ENCODE measurements at regions not wholly inside any gene's neighbourhood (a gene's known extent, or its start where the extent isn't known, plus 50 kb on each side); places are given as distances from the start of the nearest gene placed in this dataset.

DNA sequence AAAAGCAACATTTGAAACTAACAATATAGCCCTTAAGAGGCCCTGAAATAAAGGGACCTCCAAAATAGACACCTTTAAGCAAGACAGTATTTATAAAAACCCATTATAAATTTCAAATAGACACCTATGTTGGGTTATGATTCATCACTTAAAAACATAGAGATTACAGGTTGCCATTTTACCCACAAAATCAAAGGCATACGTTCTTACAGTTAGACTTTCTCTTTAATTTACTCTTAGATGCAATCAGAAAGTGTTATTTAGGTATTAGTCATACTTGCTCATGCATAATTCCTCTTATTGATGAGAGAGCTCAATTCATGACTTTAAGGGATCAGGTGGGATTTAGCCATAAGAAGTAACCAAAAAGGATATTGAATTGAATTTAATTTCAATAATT is 51.5 kb upstream of the TMEM200A start:
- Histone ChIP-seq H3K4me1 (ENCODE audit: control insufficient read depth in 1 of 2, insufficient read depth in 2 of 2, low read length in 2 of 2) (no peaks in the 10 kb centered on the region), H3K27ac (ENCODE audit: low read length) (no peak overlapping the region), H3K27me3 (ENCODE audit: low read depth, low read length) (no peaks in the 10 kb centered on the region), H3K9me3 (ENCODE audit: control insufficient read depth in 1 of 2, low read length in 2 of 2) (no peaks in the 10 kb centered on the region), H3K36me3 (ENCODE audit: control insufficient read depth in 1 of 2, insufficient read depth in 2 of 2, low read length in 2 of 2) (no peaks in the 10 kb centered on the region), H3K4me3 (ENCODE audit: low read depth in 1 of 2, low read length in 2 of 2) (no peak overlapping the region)

DNA sequence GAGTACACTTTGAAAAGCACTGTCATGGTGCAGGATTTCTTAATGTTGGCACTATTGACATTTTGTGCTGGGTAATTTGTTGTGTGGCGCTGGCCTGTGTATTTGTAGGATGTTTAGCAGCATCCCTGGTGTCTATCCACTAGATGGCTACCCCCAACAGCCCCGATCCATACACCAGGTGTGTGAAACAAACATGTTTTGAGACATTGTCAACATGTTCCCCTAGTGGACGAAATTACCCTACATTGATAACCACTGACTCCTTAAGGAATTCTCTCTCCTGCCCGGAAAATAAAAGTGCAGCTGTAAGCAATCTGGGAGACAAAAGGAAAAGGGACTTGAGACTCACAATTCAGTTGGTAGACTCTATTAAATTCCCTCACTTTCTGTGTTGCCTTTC is 52.6 kb upstream of the TMEM200A start:
- H3K36me3 ChIP-seq (ENCODE audit: control insufficient read depth in 1 of 2, insufficient read depth in 2 of 2, low read length in 2 of 2): no peaks in the 10 kb centered on the region
- H3K4me1 ChIP-seq (ENCODE audit: control insufficient read depth in 1 of 2, insufficient read depth in 2 of 2, low read length in 2 of 2): no peaks in the 10 kb centered on the region
- no peak overlapping the region for H3K27ac ChIP-seq (ENCODE audit: low read length)
- no peaks in the 10 kb centered on the region for H3K9me3 ChIP-seq (ENCODE audit: control insufficient read depth in 1 of 2, low read length in 2 of 2)
- H3K27me3 ChIP-seq (ENCODE audit: low read depth, low read length): no peaks in the 10 kb centered on the region
- no peak overlapping the region for H3K4me3 ChIP-seq (ENCODE audit: low read depth in 1 of 2, low read length in 2 of 2)

DNA sequence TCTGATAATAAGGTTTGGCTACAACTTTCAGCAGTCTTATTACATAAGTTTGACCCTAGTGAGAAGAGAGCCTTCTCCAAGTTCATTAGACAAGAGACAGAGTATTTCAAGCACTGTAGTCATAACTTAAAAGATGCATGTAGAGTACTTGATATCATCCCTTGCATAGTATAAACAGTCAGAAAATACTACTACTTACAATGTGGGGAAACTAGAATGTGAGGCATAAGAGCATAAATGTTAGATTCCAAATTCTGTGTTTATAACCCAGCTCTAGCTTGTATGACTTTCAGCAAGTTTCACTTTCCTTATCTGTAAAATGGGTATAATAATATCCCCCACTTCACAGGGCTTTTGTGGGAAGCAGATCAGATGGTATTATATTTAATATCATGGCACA is 56.8 kb upstream of the TMEM200A start:
- Histone ChIP-seq H3K27me3 (ENCODE audit: low read depth, low read length) (no peaks in the 10 kb centered on the region), H3K9me3 (ENCODE audit: control insufficient read depth in 1 of 2, low read length in 2 of 2) (no peaks in the 10 kb centered on the region), H3K27ac (ENCODE audit: low read length) (no peak overlapping the region), H3K4me1 (ENCODE audit: control insufficient read depth in 1 of 2, insufficient read depth in 2 of 2, low read length in 2 of 2) (no peaks in the 10 kb centered on the region), H3K36me3 (ENCODE audit: control insufficient read depth in 1 of 2, insufficient read depth in 2 of 2, low read length in 2 of 2) (no peaks in the 10 kb centered on the region), H3K4me3 (ENCODE audit: low read depth in 1 of 2, low read length in 2 of 2) (no peak overlapping the region)

DNA sequence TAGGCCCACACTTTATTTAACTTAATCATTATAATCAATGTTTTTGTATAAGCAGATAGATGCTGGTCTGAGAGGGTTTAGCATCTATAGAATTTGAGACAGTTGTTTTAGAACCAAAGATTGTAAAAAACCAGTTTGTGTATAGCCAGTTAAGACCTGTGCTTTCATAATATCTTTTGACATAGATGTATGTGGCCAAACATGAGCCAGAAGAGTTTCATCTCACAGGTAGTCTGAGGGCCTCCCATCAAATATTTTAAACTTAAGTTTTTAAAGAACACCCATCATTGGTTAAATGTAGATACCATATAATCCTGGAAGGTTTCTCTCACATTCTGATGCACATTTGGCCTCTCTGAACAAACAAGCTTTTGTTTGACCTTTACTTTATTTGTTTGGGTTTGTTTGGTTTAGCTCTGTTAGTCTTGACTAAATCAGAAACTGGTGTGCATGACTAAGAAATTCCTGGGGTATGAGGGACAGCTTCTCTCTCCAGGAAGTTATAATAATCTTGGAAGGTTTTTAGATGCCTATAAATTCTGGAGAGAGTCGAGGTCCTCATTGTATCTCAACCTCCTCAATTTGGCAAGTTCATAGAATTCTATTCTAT is 58.0 kb upstream of the TMEM200A start:
- Histone ChIP-seq H3K9me3 (ENCODE audit: control insufficient read depth in 1 of 2, low read length in 2 of 2) (no peaks in the 10 kb centered on the region), H3K27me3 (ENCODE audit: low read depth, low read length) (no peaks in the 10 kb centered on the region), H3K36me3 (ENCODE audit: control insufficient read depth in 1 of 2, insufficient read depth in 2 of 2, low read length in 2 of 2) (no peaks in the 10 kb centered on the region), H3K4me1 (ENCODE audit: control insufficient read depth in 1 of 2, insufficient read depth in 2 of 2, low read length in 2 of 2) (no peaks in the 10 kb centered on the region), H3K4me3 (ENCODE audit: low read depth in 1 of 2, low read length in 2 of 2) (no peak overlapping the region), H3K27ac (ENCODE audit: low read length) (no peak overlapping the region)

DNA sequence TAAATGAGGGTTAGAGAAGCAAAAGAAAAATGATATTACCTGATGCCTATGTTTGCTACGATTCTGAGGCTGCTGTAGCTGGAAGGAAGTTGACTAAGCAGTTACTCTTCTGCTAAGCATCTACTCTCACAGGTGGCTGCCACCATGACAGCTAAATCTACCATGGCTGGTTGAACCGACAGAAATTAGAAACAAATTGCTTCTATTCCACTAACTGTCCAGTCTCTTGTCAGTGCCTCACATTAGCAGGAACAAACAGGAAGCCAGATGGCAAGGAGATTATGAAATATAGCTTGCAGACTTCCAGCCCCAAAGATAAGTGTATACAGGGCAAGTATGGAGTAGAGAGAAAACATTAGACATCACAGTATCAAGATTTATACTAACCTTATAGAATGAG is 59.4 kb upstream of the TMEM200A start:
- Histone ChIP-seq H3K9me3 (ENCODE audit: control insufficient read depth in 1 of 2, low read length in 2 of 2) (no peaks in the 10 kb centered on the region), H3K4me1 (ENCODE audit: control insufficient read depth in 1 of 2, insufficient read depth in 2 of 2, low read length in 2 of 2) (no peaks in the 10 kb centered on the region), H3K36me3 (ENCODE audit: control insufficient read depth in 1 of 2, insufficient read depth in 2 of 2, low read length in 2 of 2) (no peaks in the 10 kb centered on the region), H3K27ac (ENCODE audit: low read length) (no peak overlapping the region), H3K4me3 (ENCODE audit: low read depth in 1 of 2, low read length in 2 of 2) (no peak overlapping the region), H3K27me3 (ENCODE audit: low read depth, low read length) (no peaks in the 10 kb centered on the region)

DNA sequence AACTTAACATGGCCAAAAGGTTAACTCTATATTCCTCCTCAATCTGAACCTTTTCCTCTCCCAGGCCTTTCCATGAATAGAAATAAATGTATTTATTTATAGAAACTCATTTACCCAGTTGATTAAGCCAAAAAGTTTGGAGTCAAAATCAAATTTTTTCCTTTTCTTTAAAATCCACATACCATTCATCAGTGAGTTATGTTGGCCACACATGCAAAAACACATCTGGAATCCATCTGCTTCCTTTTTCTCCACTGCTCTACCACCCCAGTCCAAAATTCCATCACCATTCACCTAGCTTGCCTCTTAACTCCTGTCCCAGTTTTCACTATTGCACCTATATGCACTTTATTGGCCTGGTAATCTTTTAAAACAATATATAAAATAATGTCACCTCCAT is 62.4 kb upstream of the TMEM200A start:
- Histone ChIP-seq H3K4me3 (ENCODE audit: low read depth in 1 of 2, low read length in 2 of 2) (no peak overlapping the region), H3K36me3 (ENCODE audit: control insufficient read depth in 1 of 2, insufficient read depth in 2 of 2, low read length in 2 of 2) (no peaks in the 10 kb centered on the region), H3K27ac (ENCODE audit: low read length) (no peak overlapping the region), H3K4me1 (ENCODE audit: control insufficient read depth in 1 of 2, insufficient read depth in 2 of 2, low read length in 2 of 2) (no peaks in the 10 kb centered on the region), H3K27me3 (ENCODE audit: low read depth, low read length) (no peaks in the 10 kb centered on the region), H3K9me3 (ENCODE audit: control insufficient read depth in 1 of 2, low read length in 2 of 2) (no peaks in the 10 kb centered on the region)

DNA sequence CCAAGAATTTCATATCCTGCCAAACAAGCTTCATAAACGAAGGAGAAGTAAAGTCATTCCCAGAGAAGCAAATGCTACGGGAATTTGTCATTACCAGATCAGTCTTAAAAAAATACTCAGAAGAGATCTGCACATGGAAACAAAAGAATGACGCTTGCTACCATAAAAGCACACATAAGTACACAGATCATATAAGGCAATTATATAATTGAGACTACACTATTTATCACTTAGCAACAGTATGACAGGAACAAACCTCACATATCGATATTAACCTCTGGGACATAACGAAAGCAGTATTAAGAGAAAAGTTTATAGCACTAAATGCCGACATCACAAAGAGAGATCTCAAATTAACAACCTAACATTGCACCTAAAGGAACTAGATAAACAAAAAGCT is 67.6 kb upstream of the TMEM200A start:
- no peaks in the 10 kb centered on the region for H3K27me3 ChIP-seq (ENCODE audit: low read depth, low read length)

DNA sequence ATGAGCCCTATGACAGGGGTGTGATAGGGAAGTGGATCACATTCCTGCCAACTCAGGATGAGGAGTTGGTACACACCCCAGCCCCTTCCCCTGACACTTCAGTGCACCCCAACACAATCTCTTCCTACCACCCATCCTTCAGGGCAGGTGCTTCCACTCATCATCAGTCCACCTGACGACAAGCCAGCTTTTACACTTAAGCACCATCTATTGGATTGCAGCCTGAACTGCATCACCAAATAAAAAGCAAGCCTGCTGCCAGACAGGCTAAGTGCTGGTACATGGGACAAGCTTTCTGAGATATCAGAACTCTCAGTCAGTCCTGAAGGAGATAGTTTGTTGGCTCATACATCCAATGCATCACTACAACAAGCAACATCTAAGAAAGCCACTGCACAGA is 69.0 kb upstream of the TMEM200A start:
- H3K27me3 ChIP-seq (ENCODE audit: low read depth, low read length): no peaks in the 10 kb centered on the region
- H3K4me3 ChIP-seq (ENCODE audit: low read depth in 1 of 2, low read length in 2 of 2): no peak overlapping the region
- H3K4me1 ChIP-seq (ENCODE audit: control insufficient read depth in 1 of 2, insufficient read depth in 2 of 2, low read length in 2 of 2): no peaks in the 10 kb centered on the region
- H3K9me3 ChIP-seq (ENCODE audit: control insufficient read depth in 1 of 2, low read length in 2 of 2): no peaks in the 10 kb centered on the region
- no peak overlapping the region for H3K27ac ChIP-seq (ENCODE audit: low read length)
- no peaks in the 10 kb centered on the region for H3K36me3 ChIP-seq (ENCODE audit: control insufficient read depth in 1 of 2, insufficient read depth in 2 of 2, low read length in 2 of 2)

More for the DNA sequence above, 67.6 kb upstream of the TMEM200A start:
- H3K4me3 ChIP-seq (ENCODE audit: low read depth in 1 of 2, low read length in 2 of 2): no peak overlapping the region
- no peaks in the 10 kb centered on the region for H3K9me3 ChIP-seq (ENCODE audit: control insufficient read depth in 1 of 2, low read length in 2 of 2)
- no peak overlapping the region for H3K27ac ChIP-seq (ENCODE audit: low read length)
- H3K36me3 ChIP-seq (ENCODE audit: control insufficient read depth in 1 of 2, insufficient read depth in 2 of 2, low read length in 2 of 2): no peaks in the 10 kb centered on the region
- no peaks in the 10 kb centered on the region for H3K4me1 ChIP-seq (ENCODE audit: control insufficient read depth in 1 of 2, insufficient read depth in 2 of 2, low read length in 2 of 2)

DNA sequence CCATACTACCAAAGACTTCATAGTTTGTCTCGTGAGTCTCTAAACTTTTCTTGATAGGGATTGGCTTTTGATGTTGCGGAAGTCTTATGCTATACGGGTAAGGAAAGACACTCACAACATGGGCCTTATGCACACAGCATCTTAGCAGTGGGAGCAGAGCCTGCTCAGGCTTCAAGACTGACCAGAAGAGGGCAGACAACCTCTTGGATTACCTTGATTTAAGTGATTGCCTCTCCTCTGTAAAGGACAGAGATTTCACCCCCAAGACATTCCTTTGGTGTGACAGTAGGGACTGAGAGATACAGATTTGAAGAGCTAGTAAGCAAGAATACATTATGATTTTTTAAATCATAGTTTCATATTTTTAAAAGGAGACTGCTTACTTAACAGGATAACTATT is 71.0 kb upstream of the SAMD3 start:
- Histone ChIP-seq H3K4me1 (ENCODE audit: control insufficient read depth in 1 of 2, insufficient read depth in 2 of 2, low read length in 2 of 2) (no peaks in the 10 kb centered on the region), H3K36me3 (ENCODE audit: control insufficient read depth in 1 of 2, insufficient read depth in 2 of 2, low read length in 2 of 2) (no peaks in the 10 kb centered on the region), H3K27me3 (ENCODE audit: low read depth, low read length) (no peaks in the 10 kb centered on the region), H3K27ac (ENCODE audit: low read length) (no peak overlapping the region), H3K9me3 (ENCODE audit: control insufficient read depth in 1 of 2, low read length in 2 of 2) (no peaks in the 10 kb centered on the region), H3K4me3 (ENCODE audit: low read depth in 1 of 2, low read length in 2 of 2) (no peak overlapping the region)

DNA sequence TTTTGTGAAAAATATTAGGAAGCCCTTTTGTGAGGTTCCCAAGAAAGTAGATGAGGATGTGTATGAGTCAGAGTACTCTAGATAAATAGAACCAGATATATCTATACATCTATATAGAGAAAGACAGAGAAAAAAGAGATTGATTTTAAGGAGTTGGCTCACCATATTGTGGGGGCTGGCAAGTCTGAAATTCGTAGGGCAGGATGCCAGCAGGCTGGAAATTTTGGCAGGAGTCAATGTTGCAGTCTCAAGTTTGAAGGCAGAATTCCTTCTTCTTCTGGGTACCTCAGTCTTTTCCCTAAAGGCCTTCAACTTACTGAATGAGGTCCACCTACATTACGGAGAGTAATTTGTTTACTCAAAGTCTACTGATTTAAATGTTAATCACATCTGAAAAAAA is 65.3 kb upstream of the SAMD3 start:
- no peaks in the 10 kb centered on the region for H3K27me3 ChIP-seq (ENCODE audit: low read depth, low read length)

DNA sequence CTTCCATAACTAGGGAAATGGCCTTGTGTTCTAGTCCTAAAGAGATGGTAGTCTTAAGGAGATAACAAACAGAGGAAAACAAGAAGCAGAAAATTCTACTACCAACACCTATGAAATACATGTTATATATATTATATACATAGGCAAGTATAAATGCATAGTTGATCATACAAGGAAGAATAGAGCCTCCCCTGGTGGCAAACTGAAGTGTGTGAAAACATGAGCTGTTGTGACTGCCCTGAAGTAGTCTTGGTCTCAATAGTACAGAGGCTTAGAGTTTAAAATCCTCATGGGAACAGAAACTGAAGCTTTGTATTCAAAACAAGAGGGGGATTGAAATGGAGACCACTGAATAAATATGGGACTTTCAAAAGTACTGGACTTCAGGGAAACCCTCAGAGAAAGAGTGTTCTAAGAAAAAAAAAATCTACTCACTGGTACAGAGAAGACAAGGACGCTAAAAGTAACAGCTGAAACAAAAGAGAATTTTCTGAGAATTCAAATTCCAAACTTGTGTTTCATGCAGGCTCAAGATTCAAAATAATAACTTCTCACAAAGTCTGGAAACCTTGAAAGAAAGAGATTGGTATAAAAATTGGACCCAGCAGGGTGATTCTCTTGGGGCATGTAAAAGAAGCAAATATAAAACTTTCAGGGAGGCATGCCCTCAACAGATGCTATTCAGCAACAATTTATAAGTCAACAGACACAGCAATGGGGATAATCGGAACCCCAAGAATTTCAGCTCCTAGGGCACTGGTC is 59.7 kb upstream of the SAMD3 start:
- no peak overlapping the region for H3K27ac ChIP-seq (ENCODE audit: low read length)
- H3K27me3 ChIP-seq (ENCODE audit: low read depth, low read length): no peaks in the 10 kb centered on the region
- no peaks in the 10 kb centered on the region for H3K36me3 ChIP-seq (ENCODE audit: control insufficient read depth in 1 of 2, insufficient read depth in 2 of 2, low read length in 2 of 2)
- H3K4me3 ChIP-seq (ENCODE audit: low read depth in 1 of 2, low read length in 2 of 2): no peak overlapping the region
- H3K4me1 ChIP-seq (ENCODE audit: control insufficient read depth in 1 of 2, insufficient read depth in 2 of 2, low read length in 2 of 2): no peaks in the 10 kb centered on the region
- H3K9me3 ChIP-seq (ENCODE audit: control insufficient read depth in 1 of 2, low read length in 2 of 2): no peaks in the 10 kb centered on the region

More for the DNA sequence above, 65.3 kb upstream of the SAMD3 start:
- no peak overlapping the region for H3K27ac ChIP-seq (ENCODE audit: low read length)
- H3K36me3 ChIP-seq (ENCODE audit: control insufficient read depth in 1 of 2, insufficient read depth in 2 of 2, low read length in 2 of 2): no peaks in the 10 kb centered on the region
- no peak overlapping the region for H3K4me3 ChIP-seq (ENCODE audit: low read depth in 1 of 2, low read length in 2 of 2)
- no peaks in the 10 kb centered on the region for H3K9me3 ChIP-seq (ENCODE audit: control insufficient read depth in 1 of 2, low read length in 2 of 2)
- no peaks in the 10 kb centered on the region for H3K4me1 ChIP-seq (ENCODE audit: control insufficient read depth in 1 of 2, insufficient read depth in 2 of 2, low read length in 2 of 2)

DNA sequence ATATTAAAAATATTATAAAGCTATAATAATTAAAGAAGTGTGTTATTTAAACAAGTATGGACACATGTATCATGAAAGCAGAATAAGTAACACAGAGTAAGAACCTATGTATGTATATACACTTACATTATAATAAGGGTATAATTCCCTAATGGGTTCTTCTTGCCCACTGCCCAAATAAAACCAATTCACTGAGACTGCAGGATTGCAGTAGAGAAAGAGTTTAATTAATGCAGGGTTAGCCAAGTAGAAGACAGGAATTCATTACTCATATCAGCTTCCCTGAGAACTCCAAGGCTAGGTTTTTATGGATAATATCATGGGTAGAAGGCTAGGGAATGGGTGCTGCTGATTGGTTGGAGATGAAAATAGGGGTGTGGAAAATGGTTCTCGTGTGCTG is 53.8 kb upstream of the SAMD3 start:
- Histone ChIP-seq H3K4me1 (ENCODE audit: control insufficient read depth in 1 of 2, insufficient read depth in 2 of 2, low read length in 2 of 2) (no peaks in the 10 kb centered on the region), H3K27ac (ENCODE audit: low read length) (no peak overlapping the region), H3K4me3 (ENCODE audit: low read depth in 1 of 2, low read length in 2 of 2) (no peak overlapping the region), H3K9me3 (ENCODE audit: control insufficient read depth in 1 of 2, low read length in 2 of 2) (peaks cover 15% of the 10 kb centered on the region in 2 donors), H3K36me3 (ENCODE audit: control insufficient read depth in 1 of 2, insufficient read depth in 2 of 2, low read length in 2 of 2) (no peaks in the 10 kb centered on the region), H3K27me3 (ENCODE audit: low read depth, low read length) (no peaks in the 10 kb centered on the region)

Data from muscle layer of duodenum (tissue), 2 donors.